DMS 273 treated with DMSO at 0.1 percent for 48 hours (cell line): ENCODE measurements at regions not wholly inside any gene's neighbourhood (a gene's known extent, or its start where the extent isn't known, plus 50 kb on each side); places are given as distances from the start of the nearest gene placed in this dataset.

Experiments
- DNase-seq: peaks from one replicate; lab custom pipeline; 2025; lab: John Stamatoyannopoulos, UW

DNA sequence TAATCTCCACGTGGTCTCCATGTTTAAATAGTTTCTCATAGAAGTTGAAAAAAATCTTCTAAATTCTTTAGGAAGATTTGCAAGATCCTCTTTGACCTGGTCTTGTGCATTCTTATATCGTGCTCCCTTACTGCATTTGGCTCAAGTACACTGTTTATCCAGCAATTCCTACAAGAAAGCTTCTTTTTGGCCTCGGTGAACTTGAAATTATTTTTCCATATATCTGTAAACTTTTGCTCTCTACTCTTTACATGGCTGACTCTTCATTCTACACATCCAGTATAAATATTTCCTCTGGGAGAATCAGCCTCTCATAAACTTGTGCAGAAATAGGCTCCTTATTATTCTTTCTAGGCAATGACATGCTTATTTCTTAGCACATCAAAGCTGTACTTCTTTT lies 1457.9 kb upstream of the PRR20A start:
- DNase-seq, result no peak

DNA sequence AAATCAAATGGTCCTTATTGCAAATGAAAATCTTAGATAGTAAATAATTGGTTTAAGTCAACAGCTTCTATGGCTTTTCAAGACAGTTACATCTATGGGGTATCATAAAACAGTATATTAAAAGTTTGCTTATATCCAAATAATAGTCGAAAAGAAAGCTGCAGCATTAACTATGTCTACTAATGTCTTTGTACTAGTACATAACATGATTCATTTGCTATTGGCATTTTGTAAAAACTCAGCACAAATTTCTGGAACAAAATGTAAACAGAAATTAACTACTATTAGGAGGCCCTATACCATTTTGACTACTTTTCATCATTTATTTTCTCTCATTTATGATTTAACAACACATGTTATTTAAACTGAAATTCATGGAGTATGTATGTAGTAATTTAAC lies 1435.2 kb upstream of the PRR20A start:
- DNase-seq, result no peak

DNA sequence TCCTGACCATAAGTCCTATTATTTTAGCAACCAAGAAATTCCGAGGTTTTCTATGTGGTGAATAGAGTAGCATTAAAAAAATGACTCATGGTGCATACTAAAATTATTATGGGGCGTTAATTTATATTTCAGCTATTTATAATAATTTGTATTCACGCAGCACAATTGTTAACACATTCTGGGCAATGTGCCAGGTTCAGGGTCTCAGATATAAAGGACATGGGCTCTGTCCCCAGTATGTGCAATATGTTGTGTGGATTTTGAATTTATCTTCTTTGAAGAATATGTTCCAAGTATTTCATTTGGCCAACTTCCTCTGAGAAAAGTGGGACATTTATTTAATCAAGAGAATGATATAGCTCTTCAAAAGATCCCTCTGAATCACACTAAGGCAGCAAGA lies 1434.7 kb upstream of the PRR20A start:
- no peak for DNase-seq

DNA sequence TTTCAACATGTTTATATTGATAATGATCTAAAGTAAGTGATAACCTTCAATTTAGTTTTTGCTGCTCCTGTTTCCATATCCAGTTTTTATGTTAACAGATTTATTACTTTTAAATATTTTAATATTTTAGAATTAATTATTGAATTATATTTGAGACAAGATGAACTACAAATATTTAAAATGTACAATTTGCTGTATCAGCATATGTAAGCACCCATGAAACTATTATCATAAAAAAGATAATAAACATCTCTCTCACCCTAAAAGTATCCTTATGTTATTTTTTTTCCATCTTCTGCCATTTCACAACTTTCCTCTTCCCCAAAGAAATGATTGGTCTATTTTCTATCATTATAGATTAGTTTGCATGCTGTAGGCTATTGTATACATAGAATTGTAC lies 1426.6 kb upstream of the PRR20A start:
- DNase-seq, result no peak

DNA sequence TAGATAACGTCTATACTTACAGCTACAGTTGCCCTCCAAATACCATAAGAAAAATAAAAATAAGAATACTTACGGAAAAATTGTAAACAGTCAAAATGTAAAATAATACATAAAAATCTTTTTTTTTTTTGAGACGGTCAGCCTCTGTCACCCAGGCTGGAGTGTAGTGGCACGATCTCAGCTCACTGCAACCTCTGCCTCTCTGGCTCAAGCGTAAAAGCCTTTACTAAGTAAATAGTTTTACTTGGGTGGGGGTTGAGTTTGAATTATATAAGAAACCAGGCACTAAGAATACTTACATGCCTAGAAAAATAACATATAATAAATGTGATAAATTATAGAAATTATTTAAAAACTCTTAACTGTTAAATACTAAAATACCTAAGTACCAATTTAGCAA lies 1413.0 kb upstream of the PRR20A start:
- DNase-seq, result no peak

DNA sequence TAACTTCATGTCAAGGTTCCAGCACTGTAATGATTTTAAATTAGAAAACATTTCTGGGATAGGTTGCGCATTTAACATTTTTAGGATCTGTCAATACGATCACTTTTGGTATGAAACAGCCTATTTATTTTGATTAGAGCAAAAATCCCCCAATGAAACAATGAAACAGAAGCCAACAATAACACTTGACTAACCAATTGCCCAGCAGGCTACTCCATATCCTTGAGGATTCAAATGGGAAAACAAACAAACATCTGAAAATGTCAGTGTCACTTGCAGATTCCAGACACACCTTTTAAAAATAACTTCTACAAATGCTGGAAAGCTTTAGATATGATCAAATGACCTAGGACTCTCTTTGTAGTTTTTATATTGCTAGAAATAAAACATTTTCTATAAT lies 1412.5 kb upstream of the PRR20A start:
- no peak for DNase-seq

DNA sequence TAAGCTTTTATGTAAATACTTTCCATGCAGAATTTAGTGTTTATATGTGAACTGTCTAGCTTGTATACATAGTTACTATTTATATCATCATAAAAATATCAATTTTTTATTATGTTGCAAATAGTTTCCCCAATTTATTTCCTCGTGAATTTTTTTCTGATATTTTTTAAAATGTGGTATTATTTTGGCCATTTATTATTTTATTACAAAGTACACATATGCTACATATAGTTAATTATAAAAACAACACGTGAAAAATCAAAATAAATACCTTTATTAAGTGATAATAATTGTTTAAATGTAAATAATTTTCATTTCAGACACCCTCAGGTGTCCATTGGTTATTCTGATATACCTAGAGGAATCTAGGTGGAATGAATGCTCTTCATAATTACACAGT lies 1394.9 kb upstream of the PRR20A start:
- no peak for DNase-seq

DNA sequence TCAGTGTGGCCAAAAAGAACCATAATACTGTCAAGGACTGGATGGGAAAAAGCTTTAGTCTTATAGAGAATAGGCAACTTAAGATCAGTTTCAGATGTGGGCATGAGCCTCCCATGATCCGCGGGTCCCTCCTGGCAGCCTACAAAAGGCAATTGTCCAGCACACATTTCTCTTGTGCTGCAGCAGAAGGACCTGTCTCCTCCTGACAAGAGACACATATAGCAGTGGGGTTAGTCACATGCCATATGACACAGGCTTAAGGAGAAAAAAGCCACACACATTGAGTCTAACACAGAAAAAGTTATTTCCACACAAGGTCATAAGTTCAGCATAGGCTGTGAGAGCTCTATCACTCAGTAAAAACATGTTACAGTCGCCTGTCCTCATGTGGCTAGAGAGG lies 1378.7 kb upstream of the PRR20A start:
- no peak for DNase-seq

DNA sequence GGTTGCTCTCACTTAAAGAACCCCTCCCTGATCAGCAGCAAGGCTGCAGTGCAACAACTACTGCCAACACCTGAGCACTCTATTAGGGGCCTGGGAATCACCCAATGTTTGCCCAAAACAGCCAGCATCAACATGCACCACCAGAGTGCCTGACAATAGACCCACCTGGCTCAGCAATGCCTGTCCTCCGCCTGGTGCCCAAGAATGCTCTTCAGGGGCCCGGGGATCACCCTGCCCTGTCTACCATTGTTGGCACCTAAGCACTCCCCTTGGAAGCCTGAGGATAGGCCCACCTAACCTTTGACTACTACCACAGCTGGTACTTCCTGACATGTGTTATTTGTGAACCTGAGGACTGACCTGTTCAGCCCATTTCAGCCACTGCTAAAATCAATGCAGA lies 1363.1 kb upstream of the PRR20A start:
- no peak for DNase-seq

DNA sequence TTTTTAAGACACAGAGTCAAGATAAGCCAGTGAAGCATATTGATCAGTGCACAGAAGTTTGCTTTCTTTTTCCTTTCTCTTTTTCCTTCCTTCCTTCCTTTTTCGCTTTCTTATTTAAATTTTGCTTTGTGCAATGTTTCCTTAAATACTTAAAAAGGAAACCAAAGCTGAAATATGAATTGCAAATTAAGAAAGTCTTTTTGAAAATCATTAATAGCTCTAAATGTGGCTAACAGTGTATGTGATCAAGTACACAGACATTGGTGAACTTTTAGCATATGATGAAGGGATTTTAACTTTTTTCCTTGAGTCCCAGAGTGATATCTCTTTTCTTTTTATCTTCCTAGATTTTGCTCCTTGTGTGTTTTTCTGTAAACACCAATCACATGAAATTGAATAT lies 1356.9 kb upstream of the PRR20A start:
- no peak for DNase-seq

DNA sequence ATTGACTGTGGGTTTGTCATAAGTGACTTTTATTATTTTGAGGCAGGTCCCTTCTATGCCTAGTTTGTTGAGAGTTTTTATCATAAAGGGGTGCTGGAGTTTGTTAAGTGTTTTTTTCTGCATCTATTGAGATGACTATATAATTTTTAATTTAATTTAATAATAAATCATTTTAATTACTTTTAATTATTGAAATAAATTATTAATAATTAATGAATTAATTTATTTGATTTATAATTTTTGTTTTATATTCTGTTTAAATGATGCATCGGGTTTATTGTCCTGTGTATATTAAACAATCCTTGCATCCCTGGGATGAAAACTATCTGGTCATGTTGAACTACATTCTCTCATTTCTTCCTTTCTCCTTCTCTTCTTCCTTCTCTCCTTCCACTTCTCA lies 1352.2 kb upstream of the PRR20A start:
- no peak for DNase-seq

DNA sequence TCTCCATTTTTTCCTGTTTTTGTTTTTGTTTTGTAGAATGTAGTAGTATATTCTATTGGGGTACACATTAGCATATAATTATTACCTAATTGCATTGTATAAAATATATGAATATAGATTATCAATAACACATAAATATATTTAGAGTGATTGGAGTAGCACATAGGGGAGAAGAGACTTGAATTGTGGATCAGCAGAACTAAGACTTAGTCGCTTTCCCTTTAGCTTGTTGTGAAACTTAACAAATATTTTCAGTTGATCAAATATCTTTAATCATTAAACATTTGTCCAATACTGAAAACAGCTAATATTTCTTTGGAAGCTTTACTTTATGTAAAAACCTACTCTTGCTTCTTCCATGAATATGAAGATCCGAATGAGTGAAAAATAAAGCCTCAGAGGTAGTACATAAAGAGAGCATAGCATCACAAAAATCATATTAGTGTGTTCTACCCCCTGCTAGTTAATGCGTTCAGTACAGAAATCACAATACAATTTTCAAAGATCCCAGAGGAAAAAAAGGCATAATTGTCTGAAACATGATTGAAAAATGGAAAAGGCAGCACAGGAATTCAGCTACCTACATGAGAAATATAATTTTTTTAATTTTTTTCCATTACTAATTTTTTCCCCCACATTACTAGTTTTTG lies 1348.0 kb upstream of the PRR20A start:
- DNase-seq, result no peak

DNA sequence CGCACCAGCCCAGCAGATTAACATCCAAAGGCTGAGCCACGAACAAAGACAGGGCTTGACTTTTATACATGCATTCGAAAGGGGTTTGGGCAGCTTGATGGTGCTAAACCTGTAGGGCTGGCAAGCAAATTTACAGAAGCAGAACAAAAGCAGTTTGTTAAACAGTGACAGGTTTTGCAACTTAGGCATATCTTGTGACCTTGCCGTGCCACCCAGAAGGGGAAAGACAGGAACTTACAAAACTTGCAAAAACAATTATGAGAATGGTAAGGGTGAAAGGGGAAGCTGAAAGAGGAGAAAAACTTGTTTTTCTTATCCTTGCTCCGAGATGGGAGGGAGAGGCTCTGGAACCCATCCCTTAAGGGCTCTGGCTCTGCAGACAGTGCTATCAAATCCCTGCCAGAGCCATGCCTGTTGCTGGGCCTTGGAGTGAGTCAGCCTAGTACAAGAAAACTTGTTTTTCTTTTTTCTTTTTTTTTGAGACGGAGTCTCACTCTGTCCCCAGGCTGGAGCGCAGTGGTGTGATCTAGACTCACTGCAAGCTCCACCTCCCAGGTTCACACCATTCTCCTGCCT lies 1325.2 kb upstream of the PRR20A start:
- DNase-seq, result no peak

DNA sequence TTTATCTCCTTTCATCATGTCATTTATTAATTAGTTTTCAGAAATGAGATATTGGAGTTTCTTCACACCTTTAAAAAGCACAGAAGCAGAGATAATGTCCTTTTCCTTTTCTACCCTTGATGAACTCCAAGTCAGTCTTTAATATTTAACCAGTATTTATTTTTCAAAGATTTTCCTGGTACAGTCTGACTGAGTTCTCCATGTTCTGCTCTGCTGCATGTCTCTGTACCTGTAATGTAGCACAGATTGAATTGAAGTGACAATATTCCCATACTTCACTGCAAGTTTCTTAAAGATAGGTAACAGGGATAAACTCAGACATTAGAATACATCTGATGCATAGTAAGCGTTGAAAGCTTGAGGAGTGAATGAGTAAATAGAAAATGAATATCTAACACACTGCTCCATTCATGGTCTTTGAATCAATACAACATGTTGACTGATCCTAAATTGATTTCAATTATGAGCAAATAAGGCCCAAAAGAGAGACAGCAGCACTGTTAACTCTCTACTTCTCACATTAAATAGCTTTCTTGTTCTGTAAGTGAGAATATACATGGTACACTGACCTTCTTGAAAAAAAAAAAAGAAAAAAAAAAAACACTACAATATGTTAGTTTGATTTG lies 1323.6 kb upstream of the PRR20A start:
- no peak for DNase-seq

DNA sequence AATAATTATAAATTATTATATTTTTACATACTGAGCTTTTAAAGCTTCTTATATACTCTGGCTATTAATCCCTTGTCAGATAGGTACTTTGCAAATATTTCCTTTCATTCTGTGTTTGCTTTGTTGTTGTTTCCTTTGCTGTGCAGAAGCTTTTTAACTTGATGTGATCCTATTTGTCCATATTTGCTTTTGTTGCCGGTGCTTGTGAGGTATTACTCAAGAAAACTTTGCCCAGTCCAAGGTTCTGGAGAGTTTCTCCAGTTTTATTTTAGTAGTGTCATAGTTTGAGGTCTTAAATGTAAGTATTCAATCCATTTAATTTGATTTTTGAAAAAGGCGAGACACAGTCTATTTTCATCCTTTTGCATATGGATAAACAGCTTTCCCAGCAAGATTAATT lies 1319.9 kb upstream of the PRR20A start:
- no peak for DNase-seq

DNA sequence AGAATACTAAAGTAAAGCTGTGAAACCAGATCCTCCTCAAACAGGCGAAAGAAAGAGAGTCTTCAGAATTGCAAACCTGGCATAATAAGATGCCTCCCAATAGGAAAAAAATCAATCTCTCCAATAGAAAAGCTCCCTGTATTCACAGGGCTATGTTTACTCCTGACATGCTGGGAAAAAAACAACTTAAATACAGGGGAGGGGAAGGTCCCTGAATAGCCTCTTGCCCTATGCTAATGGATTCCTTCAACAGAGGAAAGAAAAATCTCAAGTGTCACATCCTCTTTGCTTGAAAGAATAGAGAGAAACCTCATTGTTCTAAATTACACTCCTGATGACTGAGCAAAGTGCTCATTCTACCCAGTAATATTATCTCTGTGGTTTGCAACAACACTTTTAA lies 1271.1 kb upstream of the PRR20A start:
- no peak for DNase-seq

DNA sequence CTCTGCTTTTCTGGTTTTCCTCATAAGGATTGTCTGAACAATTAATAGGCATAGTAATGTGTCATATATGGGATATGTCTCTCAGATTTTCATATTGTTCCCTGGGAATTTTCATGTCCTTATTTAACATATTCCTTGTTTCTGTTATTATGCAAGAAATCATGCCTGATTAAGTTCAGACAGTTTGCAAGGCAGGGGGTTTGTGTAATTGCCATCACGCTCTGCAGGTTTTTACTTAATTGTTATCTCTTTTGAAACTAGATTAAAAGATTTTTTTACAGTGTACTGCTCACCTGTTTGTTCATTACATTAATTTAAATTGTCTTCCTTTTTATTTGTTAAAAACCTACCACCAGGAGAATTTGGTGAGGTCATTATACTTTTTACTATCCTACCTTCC lies 1253.2 kb upstream of the PRR20A start:
- no peak for DNase-seq

DNA sequence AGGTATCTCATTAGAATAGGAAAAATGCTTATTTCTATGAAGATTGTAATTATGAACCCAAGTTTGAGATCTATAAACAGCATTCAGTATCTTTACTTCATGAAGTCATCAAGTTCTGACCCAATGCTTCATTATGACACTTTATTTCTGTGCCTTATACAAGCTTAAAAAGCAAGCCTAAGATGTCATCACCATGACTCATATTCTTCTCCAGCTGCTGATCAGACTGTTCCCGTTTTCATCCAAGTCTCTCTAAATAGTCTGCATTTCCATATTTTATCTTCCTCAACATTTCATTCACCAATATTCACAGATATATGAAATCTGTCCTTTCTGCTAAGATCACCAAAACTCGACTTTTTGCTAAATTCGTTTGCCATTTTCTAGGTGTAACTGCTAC lies 1247.2 kb upstream of the PRR20A start:
- DNase-seq, result no peak

DNA sequence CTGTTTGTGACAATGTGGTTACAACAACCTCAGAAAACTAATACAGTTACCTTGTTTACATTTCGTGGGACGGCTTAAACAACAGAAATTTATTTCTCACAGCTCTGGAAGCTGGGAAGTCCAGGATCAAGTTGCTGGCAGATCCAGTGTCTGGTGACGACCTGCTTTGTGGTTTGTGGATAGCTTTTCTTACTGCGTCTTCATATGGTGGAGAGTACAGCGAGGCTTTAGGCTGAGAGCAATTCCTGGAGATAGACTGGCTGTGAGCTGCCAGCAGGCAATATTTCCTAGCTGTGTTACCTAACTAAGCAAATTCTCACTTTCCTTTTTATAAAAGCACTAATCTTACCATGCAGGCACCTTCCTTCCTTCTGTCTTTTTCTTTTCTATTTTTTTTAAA lies 1203.5 kb upstream of the PRR20A start:
- no peak for DNase-seq

DNA sequence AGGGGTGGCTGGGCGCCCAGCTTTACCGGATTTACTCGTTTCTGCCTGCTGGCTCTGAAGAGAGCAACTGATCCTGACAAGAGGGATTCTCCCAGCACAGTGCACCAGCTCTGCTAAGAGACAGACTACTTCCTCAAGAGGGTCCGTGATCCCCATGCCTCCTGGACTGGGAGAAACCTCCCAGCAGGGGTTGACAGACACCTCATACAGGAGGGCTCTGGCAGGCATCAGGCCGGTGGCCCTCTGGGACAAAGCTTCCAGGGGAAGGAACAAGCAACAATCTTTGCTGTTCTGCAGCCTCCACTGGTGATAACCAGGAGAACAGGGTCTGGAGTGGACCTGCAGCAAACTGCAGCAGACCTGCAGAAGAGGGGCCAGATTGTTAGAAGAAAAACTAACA lies 1192.5 kb upstream of the PRR20A start:
- DNase-seq, result no peak

DNA sequence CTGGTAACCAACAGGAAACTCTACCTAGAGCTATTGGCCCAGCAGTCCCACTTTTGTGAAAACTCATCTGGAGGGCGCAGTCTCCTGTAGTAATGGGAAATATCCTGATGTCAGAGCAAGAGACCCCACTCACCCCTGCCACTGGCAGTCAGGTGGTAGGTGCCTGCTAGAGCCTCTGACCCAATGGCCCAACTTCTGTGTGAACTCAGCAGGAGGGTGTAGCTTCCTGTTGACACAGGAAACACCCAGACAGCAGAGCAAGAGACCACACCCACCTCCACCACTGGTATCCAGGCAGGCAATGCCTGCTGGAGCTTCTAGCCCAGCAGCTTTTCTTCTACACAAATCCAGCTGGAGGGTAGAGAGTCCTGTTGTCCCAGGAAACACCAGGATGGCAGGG lies 1176.8 kb upstream of the PRR20A start:
- DNase-seq, result no peak

DNA sequence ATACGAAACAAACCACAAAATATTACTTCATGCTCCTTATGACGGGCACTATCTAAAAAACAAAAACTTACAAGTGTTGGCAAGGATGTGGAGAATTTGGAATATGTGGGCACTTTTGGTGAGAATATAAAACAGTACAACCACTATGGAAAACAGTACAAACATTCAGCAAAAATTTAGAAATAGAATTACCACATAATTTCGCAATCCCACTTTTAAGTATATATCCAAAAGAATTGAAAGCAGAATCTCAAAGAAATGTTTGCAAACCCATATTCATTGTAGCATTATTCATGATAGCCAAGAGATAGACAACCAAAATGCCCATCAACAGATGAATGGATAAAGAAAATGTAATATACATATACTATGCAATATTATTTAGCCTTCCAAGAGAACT lies 1173.7 kb upstream of the PRR20A start:
- no peak for DNase-seq

DNA sequence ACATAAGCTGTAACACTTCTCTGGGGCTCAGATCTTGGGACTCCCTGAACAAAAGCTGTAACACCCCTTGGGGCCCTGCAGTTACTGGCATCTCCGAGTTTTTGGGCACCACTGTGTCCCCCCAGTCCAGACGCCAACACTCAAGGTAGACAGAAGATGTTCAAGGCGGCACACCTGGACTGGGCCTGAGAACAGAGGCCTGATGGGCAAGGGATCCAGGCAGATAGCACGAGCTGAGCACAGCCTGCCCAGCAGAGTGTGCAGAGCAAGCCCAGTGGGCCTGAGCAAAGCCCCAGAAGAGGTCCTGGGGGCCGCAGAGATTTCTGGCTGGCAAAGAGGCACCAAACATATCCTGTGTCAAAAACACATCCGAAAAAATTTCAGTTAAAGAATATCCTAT lies 1163.3 kb upstream of the PRR20A start:
- no peak for DNase-seq

DNA sequence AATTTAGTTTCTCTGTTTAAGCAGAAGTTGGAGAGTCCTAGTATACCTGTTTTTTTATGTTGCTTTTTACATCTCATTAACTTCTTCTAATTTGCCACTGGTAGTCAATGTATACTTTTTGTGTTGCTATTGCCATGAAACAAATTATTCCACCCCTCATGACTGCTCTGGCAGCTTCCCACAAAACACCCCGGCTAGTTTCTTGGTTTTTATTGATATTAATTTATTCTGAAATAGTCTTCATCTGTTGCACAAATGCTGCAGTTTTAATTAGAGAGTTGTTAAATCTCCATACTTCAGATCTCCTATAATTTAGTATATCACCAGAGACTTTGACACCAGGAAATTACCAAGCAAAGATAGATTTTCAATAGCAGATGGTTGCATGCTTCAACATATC lies 1159.3 kb upstream of the PRR20A start:
- DNase-seq, result no peak
